Tibial nerve (tissue), 4 donors: ENCODE measurements at regions not wholly inside any gene's neighbourhood (a gene's known extent, or its start where the extent isn't known, plus 50 kb on each side); places are given as distances from the start of the nearest gene placed in this dataset.

Experiments used
- CTCF ChIP-seq, 5 experiments: fragments of 200-600 bp in 3 of 5; fragments of 450-650 bp in 2 of 5; sonication (generic) in 3 of 5; IDR thresholded peaks; one replicate each; pipeline ENCODE4 v1.5.1; 2016 to 2019; ENCODE audit warnings: antibody characterized with exemption in 5 of 5, mild to moderate bottlenecking in 3 of 5, moderate library complexity in 2 of 5
- EP300 ChIP-seq, 2 donors: sonication (generic); formaldehyde crosslinking; IDR thresholded peaks; one replicate each; pipeline ENCODE4 v1.6.1; 2017; ENCODE audit warnings: antibody characterized with exemption in 2 of 2, mild to moderate bottlenecking in 1 of 2
- POLR2A ChIP-seq, 2 donors: fragments of 450-650 bp; IDR thresholded peaks; one replicate each; pipeline ENCODE4 v1.6.1; 2017; ENCODE audit warnings: antibody characterized with exemption in 2 of 2, mild to moderate bottlenecking in 2 of 2, moderate library complexity in 2 of 2

GRCh38 chr7:115496006-115496405, 534.6 kb downstream of the TFEC start:
- TF ChIP-seq EP300 (IDR thresholded peaks at IDR 0.05) (no peak), CTCF (IDR thresholded peaks at IDR 0.05) (no peak), POLR2A (IDR thresholded peaks at IDR 0.05) (no peak)
